HG02763 (cell line): ENCODE measurements at regions not wholly inside any gene's neighbourhood (a gene's known extent, or its start where the extent isn't known, plus 50 kb on each side); places are given as distances from the start of the nearest gene placed in this dataset.
"Not testable (repeated sequence)": the region's sequence is repeated elsewhere in the genome, so short reads cannot be mapped to it uniquely, and the experiment has no call there.

ENCODE experiments used
- ATAC-seq: cut with Tn5 transposase; IDR thresholded peaks from one replicate; pipeline ENCODE4 v1.9.1; 2021; ENCODE audit warnings: mild to moderate bottlenecking, moderate library complexity; ENCODE audit not compliant: unreplicated experiment

GRCh38 chr11:56883371-56883987, 105.2 kb upstream of the OR5AK2 start:
- ATAC-seq: no peak

GRCh38 chr11:56876621-56877275, 112.0 kb upstream of the OR5AK2 start:
- ATAC-seq: no peak

- no peak for ATAC-seq
Observed at GRCh38 chr11:56855217-56855616, 106.7 kb upstream of the OR9G4 start.

GRCh38 chr11:56852131-56852530, 103.6 kb upstream of the OR9G4 start:
- ATAC-seq: no peak

GRCh38 chr11:56849852-56850251, 101.4 kb upstream of the OR9G4 start:
- no peak for ATAC-seq

DNA sequence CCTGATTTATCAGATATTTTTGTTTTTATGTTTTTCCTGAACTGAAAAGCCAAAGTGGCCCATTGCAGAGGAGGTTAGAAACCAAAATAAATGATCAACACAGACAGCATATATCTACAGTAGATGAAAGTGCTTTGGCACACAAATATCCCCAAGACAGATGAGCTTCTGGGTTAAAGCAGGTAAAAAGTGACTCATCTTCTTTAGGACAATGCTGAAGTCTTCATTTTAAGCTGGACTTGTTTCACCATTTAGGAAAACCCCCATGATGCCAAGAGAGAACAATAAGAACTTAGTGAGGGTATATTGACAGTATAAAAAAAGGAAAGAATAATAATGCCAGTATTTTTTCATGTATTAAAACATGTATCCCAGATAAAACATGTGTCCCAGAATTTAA, 100.8 kb upstream of the OR9G4 start:
- ATAC-seq: no peak

- no peak for ATAC-seq
Observed at GRCh38 chr11:56848141-56848809, 99.8 kb upstream of the OR9G4 start.

DNA sequence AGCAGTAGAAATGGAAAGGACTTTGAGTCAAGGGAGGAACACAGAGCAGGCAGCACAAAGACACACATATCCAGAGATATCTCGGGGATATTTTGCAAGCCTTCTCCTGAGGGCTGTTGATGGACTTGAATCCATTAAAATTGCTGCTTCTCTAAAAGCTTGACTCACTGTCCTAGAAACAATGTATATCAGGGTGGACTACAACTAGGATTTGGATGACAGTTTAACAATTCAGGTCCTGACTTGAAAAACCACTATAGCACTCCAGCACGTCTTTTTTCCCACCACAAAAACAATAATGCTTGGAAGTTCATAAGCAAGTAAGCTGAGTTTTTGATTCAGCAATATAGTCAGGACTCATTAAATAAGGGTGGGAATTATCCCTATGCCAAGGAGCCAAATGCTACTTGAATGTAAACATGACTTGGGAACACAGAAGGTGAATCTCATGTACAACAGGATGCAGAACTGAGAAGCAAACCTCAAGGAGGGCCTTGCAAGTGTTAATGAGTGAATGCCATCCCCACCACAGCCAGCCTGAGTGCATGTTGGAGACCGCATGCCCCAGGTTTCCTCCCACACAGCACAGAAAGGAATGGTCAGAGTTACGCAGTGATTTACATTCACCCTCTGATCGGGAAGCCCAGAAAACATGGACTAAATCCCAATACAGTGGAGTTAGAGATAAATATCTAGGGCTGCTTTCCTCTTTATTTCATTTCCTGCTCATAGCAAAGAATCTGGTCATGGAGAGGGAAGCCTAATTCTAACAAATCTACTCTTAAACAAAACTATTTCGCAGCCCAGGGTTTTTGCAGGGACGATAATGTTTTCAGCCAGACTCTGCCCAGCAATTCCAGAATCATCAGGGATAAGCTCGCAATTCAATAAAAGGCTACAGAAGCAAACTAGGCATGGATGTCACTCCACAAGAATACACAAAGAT, 98.4 kb upstream of the OR9G4 start:
- ATAC-seq: no peak

DNA sequence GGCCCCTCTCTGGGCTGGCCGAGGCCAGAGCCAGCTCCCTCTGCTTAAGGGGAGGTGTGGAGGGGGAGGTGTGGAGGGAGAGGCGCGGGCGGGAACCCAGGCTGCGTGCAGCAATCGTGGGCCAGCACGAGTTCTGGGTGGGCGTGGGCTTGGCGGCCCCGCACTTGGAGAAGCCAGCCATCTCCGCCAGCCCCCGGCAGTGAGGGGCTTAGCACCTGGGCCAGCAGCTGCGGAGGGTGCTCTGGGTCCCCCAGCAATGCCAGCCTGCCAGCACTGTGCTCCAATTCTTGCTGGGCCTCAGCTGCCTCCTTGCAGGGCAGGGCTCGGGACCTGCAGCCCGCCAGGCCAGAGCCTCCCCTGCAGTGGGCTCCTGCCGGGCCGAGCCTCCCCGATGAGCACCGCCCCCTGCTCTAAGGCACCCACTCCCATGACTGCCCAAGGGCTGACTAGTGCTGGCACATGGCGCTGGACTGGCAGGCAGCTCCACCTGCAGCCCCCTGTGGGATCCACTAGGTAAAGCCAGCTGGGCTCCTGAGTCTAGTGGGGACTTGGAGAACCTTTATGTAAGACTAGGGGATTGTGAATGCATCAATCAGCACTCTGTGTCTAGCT, 96.7 kb upstream of the OR9G4 start:
- ATAC-seq: no peak

DNA sequence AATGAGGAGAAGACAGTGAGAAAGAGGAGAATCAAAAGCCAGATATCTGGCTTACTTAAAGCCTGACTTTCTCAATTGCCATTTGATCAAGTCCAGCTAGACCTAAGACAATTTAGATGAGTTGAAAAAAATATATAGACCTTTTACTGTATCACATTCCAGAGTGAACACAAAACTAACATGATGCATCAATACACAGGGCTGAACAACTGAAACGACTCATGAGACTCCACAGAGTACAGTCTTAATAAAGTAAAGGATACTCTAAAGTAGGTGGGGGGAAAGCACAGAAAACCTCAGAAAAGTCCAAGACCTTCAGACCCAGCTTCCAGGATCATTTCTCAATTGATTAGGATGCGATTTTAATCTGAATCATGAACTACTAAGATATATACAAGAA, 95.3 kb upstream of the OR9G4 start:
- ATAC-seq: no peak

DNA sequence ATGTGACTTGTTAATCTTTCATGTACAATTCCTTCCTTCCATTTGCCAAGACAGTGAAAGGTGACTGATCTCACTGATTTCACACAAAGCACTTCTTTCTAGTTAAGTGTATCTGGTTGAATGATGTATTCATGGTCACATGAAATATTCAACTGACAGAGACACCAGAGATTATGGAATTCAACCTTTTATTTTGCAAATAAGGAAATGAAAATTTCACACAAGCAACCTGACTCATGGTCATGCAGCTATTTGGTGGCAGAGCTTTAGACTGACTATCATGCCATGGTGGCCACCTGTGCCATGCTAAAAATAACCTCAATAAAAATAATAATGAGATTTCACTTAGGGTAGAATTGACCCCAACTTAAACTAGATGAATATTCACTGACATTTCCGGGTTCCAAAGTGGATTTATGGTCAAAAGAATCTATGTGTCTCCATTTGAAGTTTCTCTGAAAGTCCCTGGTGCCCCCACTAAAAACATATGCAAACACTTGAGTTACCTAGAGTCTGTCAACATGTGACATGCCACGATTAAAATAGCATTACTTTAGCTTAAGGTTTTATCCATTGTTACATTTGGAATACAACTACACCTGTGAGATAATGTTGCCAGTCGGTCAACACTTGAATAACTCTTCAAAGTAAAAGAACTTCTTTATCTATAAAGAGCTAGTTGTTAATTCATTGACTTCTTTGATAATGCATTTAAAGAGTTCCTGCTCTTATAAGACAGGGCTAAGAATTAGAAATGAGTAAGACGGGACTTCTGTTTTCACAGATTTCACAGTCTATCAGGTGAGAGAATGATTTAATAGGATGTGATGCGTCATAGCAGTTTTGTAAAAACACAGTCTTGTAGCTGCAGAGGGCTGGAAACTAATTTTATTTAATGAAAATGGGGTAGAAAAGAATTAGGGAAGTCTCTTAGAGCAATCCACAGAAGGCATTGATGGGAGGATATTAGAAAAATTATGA, 94.6 kb upstream of the OR9G4 start:
- no peak for ATAC-seq

DNA sequence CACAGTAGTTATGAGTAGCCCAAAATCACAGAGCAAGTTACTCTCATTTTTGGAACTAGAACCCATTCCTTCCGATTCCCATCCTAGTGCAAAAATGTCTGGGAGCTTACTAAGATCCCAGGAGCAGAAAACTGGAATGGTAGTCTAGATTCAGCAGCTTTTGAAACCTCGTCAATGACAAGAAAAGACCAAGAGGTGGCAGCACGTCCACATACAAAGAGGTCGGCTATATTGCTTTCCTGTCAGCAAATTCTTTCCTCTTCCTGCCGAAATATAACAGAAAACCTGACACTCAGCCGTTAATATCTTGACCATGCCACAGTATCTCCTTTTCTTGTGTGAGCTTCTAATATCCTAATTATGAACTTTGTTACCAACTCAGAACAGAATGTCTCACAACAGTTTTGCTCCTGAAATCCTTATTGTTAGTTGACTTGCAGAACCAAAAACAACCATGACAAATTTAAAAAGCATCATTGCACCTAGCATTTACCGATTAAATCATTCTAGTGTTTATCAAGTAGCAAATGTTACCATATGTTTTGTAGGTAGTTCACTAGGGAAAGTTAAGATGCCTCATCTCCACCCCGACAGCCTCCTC, 92.8 kb upstream of the OR9G4 start:
- peak; percentile 51 for ATAC-seq

GRCh38 chr11:56827357-56827756, 78.9 kb upstream of the OR9G4 start:
- not testable (repeated sequence) for ATAC-seq

- no peak for ATAC-seq
Observed at GRCh38 chr11:56819916-56820315, 71.4 kb upstream of the OR9G4 start.

DNA sequence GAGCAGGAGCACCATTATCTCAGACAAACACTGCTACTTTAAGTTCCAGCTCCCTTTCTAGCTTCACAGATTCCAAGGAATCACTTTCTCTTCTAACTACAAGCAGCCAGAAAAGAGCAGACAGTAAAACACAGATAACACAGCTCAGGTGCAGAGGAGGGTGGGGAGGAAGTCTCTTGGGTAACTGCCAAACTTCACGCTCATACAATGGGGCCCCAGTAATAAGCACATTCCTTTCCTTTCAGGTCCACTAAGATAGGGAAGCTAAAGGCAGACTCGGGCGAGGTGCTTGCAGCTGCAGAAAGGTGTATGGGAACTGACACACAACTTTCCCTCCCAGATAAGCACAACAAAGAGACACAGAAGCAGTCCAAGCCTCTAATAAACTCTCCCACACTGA, 69.2 kb upstream of the OR9G4 start:
- no peak for ATAC-seq

- no peak for ATAC-seq
Observed at GRCh38 chr11:56816259-56816658, 67.8 kb upstream of the OR9G4 start.

DNA sequence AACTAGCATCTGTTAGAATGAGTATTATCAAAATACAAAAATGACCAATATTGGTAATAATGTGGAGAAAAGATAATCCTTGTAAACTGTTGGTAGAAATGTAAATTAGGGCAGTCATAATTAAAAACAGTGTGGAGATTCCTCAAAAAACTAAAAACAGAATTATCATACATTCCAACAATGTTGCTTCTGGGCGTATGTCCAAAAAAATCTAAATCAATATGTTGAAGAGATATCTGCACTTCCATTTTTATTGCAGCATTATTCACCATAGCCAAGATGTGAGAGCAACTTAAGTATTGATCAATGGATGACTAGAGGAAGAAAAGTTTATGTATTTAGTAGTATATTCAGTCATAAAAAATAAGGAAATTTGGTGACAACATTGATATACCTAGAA, 59.8 kb upstream of the OR9G4 start:
- no peak for ATAC-seq

GRCh38 chr11:56799691-56800210, 51.3 kb upstream of the OR9G4 start:
- ATAC-seq: no peak
